ENCODE measurements at regions not wholly inside any gene's neighbourhood (a gene's known extent, or its start where the extent isn't known, plus 50 kb on each side); places are given as distances from the start of the nearest gene placed in this dataset.

DNA sequence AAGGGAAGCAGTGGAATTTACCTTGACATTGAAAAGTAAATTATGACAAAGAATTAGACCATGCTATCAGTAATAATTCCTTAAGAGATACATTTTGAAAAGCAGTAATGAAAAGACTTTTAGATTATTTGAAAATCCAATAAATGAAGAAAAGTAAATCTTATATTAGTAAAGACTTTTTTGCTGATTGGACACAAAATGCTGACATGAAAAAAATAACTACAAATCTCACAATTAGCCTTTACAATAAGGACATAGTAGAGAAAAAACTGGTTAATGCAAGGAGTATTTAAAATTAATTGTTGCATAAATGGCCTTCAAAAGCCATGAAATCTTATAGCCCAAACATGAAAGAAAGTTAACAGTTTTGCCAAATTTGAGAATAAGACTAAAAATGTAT is 446.1 kb upstream of the FAM241A start:
- TF ChIP-seq, protein P1, sequence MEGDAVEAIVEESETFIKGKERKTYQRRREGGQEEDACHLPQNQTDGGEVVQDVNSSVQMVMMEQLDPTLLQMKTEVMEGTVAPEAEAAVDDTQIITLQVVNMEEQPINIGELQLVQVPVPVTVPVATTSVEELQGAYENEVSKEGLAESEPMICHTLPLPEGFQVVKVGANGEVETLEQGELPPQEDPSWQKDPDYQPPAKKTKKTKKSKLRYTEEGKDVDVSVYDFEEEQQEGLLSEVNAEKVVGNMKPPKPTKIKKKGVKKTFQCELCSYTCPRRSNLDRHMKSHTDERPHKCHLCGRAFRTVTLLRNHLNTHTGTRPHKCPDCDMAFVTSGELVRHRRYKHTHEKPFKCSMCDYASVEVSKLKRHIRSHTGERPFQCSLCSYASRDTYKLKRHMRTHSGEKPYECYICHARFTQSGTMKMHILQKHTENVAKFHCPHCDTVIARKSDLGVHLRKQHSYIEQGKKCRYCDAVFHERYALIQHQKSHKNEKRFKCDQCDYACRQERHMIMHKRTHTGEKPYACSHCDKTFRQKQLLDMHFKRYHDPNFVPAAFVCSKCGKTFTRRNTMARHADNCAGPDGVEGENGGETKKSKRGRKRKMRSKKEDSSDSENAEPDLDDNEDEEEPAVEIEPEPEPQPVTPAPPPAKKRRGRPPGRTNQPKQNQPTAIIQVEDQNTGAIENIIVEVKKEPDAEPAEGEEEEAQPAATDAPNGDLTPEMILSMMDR (IDR thresholded peaks at IDR 0.05; ENCODE audit: control extremely low read depth in 1 of 3, insufficient read depth in 1 of 3, low read depth in 1 of 3, low read length in 3 of 3) = no peak
- TF ChIP-seq ATF3 (IDR thresholded peaks at IDR 0.05; ENCODE audit: insufficient read depth, low read depth, low read length) (no peak), SAP30 (IDR thresholded peaks at IDR 0.05; ENCODE audit: insufficient read depth, insufficient replicate concordance, low read length) (no peak), POLR2AphosphoS5 (IDR thresholded peaks at IDR 0.05; ENCODE audit: low read depth, low read length) (no peak), POLR2A (IDR thresholded peaks at IDR 0.05; ENCODE audit: control extremely low read depth in 1 of 2, low read depth in 2 of 2, low read length in 2 of 2) (no peak), TEAD4 (IDR thresholded peaks at IDR 0.05; ENCODE audit: low read depth, low read length) (no peak), MAX (IDR thresholded peaks at IDR 0.05) (no peak), BCL11A (IDR thresholded peaks at IDR 0.05; ENCODE audit: low read depth in 2 of 2, low read length in 2 of 2) (no peak), YY1 (IDR thresholded peaks at IDR 0.05; ENCODE audit: low read depth, low read length) (no peak), TAF1 (IDR thresholded peaks at IDR 0.05; ENCODE audit: low read depth, low read length) (no peak), RAD21 (IDR thresholded peaks at IDR 0.05 in 1 of 2, conservative IDR thresholded peaks at IDR 0.05 in 1 of 2; ENCODE audit: low read depth in 2 of 2, low read length in 2 of 2) (no peak), EP300 (IDR thresholded peaks at IDR 0.05; ENCODE audit: borderline replicate concordance in 1 of 2, low read depth in 2 of 2, low read length in 2 of 2) (no peak), ATF2 (IDR thresholded peaks at IDR 0.05; ENCODE audit: low read length) (no peak)
